Adrenal gland (tissue), 9 donors: ENCODE measurements at regions not wholly inside any gene's neighbourhood (a gene's known extent, or its start where the extent isn't known, plus 50 kb on each side); places are given as distances from the start of the nearest gene placed in this dataset.

Source experiments
- DNase-seq, 7 donors: peaks; one replicate each; pipeline ENCODE4 v3.0.0-alpha.2; 2019 to 2020
- H3K27ac ChIP-seq, 5 donors: fragments of 200-600 bp; sonication (generic) in 4 of 5; 1 replicate in 3 of 5; 2 replicates in 2 of 5; pipeline versions ENCODE4 v1.5.1 to v1.8.0; 2016 to 2020; ENCODE audit warnings: mild to moderate bottlenecking in 1 of 5
- H3K27me3 ChIP-seq: fragments of 200-600 bp; 2 replicates; pipeline ENCODE4 v1.8.0; 2021
- H3K36me3 ChIP-seq, 2 donors: fragments of 200-600 bp; replicated peaks in 1 of 2; 1 replicate in 1 of 2; 2 replicates in 1 of 2; pipeline versions ENCODE4 v1.5.1 to v1.8.0; 2018 to 2022
- H3K4me1 ChIP-seq, 2 donors: fragments of 200-600 bp; replicated peaks in 1 of 2; 1 replicate in 1 of 2; 2 replicates in 1 of 2; pipeline versions ENCODE4 v1.5.1 to v1.8.0; 2018 to 2021
- H3K4me3 ChIP-seq, 4 donors: fragments of 200-600 bp; sonication (generic) in 3 of 4; one replicate each; pipeline ENCODE4 v1.5.1; 2016 to 2018
- H3K9me3 ChIP-seq, 3 donors: fragments of 200-600 bp; sonication (generic) in 1 of 3; replicated peaks in 1 of 3; 1 replicate in 2 of 3; 2 replicates in 1 of 3; pipeline versions ENCODE4 v1.5.1 to v1.8.0; 2016 to 2021
- POLR2A ChIP-seq, 2 donors: fragments of 450-650 bp; IDR thresholded peaks; one replicate each; pipeline ENCODE4 v1.6.1; 2017; ENCODE audit warnings: antibody characterized with exemption in 2 of 2, mild to moderate bottlenecking in 2 of 2, moderate library complexity in 1 of 2
- WGBS, 4 donors: extraction: QIAGEN DNeasy Blood & Tissue Kit in 2 of 4; methylation state at CpG; one replicate each; pipeline versions ENCODE4 v1.1.5 to v1.1.7; 2013 to 2017; 5-methylcytosine and 5-hydroxymethylcytosine counted together
- intact Hi-C, 2 donors: fragments of 100-400 bp; cut with DNase I; formaldehyde crosslinking; loops; one replicate each; pipeline versions ENCODE4 v1.14.1 to v1.15.0; 2022 to 2023
- TF ChIP-seq, protein P1 (sequence below), 6 experiments: fragments of 450-650 bp in 4 of 6; fragments of 200-600 bp in 2 of 6; sonication (generic) in 1 of 6; IDR thresholded peaks; 1 replicate in 5 of 6; 2 replicates in 1 of 6; pipeline versions ENCODE4 v1.5.1 to v1.8.0; 2016 to 2021; ENCODE audit warnings: antibody characterized with exemption in 6 of 6, mild to moderate bottlenecking in 2 of 6, moderate library complexity in 1 of 6
- donor health status: healthy with polysubstance abuse.
- donor health status: Bipolar disorder and iron deficiency.
- donor health status: DM: yes; HTN: yes; CAD: no.
- donor health status: DM: no; HTN: no; CAD: no.
- donor health status: DM: no; HTN: no; CAD: no.

DNA sequence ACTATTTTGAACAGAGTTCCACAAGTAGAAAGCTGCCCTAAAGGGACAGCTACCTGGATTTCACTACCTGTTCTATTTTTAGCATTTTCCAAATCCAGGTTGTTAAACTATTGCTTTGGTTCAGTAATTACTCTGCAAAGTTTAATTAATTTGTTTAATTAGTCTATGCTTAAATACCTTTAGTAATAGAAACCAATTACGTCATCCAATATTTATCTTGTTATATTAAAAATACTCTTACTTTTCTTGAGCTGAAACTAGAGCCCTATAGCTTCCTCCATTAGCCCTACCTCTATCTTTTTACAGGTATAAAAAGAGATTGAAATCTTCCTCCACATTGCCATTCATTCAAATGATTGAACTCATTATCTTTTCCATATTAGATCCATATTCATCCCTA lies 514.6 kb downstream of the DSC3 start:
- no peak overlapping the region for H3K27ac ChIP-seq
- no peak overlapping the region for H3K4me3 ChIP-seq
- no peak for DNase-seq
- no peaks in the 10 kb centered on the region for H3K9me3 ChIP-seq
- intact Hi-C loops = loop anchor here in 1 of 2 donors (10.0 kb wide), 1 partner anchor 57 kb away; no protein-coding TSS in a partner anchor
- 81 to 93% (median 85%) methylated on average over 1 of the region's 1 CpG for WGBS, 4 donors
- H3K27me3 ChIP-seq = no peaks in the 10 kb centered on the region
- TF ChIP-seq, protein P1, sequence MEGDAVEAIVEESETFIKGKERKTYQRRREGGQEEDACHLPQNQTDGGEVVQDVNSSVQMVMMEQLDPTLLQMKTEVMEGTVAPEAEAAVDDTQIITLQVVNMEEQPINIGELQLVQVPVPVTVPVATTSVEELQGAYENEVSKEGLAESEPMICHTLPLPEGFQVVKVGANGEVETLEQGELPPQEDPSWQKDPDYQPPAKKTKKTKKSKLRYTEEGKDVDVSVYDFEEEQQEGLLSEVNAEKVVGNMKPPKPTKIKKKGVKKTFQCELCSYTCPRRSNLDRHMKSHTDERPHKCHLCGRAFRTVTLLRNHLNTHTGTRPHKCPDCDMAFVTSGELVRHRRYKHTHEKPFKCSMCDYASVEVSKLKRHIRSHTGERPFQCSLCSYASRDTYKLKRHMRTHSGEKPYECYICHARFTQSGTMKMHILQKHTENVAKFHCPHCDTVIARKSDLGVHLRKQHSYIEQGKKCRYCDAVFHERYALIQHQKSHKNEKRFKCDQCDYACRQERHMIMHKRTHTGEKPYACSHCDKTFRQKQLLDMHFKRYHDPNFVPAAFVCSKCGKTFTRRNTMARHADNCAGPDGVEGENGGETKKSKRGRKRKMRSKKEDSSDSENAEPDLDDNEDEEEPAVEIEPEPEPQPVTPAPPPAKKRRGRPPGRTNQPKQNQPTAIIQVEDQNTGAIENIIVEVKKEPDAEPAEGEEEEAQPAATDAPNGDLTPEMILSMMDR (IDR thresholded peaks at IDR 0.05) = no peak
- no peak for TF ChIP-seq POLR2A (IDR thresholded peaks at IDR 0.05)
- H3K4me1 ChIP-seq = no peaks in the 10 kb centered on the region
- no peaks in the 10 kb centered on the region for H3K36me3 ChIP-seq

DNA sequence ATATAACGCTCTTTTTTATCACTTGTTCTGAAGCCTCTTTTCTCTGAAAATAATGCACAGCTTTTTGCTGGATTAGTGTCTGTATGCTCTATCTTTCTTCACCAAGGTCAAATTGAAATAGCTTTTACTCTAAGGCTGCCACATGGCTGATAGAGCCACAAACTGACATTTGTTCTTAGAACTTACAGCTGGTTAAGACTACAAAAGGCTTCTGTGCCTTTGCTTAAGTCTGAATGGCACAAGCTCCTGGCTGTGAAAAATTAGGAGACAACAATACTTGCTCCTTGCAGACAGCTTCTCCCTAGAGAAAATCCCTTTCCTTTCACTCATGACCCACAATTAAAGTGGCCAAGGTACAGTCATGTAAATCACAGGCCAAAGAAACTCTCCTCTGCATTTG lies 515.3 kb downstream of the DSC3 start:
- 42 to 57% (median 47%) methylated on average over 1 of the region's 1 CpG for WGBS, 4 donors
- Histone ChIP-seq H3K4me3 (no peak overlapping the region), H3K27ac (no peak overlapping the region), H3K4me1 (no peaks in the 10 kb centered on the region), H3K36me3 (no peaks in the 10 kb centered on the region), H3K9me3 (no peaks in the 10 kb centered on the region), H3K27me3 (no peaks in the 10 kb centered on the region)
- intact Hi-C loops = loop anchor here in 1 of 2 donors (10.0 kb wide), 1 partner anchor 58 kb away; no protein-coding TSS in a partner anchor
- TF ChIP-seq, protein P1 (IDR thresholded peaks at IDR 0.05) = no peak
- no peak for TF ChIP-seq POLR2A (IDR thresholded peaks at IDR 0.05)
- no peak for DNase-seq

DNA sequence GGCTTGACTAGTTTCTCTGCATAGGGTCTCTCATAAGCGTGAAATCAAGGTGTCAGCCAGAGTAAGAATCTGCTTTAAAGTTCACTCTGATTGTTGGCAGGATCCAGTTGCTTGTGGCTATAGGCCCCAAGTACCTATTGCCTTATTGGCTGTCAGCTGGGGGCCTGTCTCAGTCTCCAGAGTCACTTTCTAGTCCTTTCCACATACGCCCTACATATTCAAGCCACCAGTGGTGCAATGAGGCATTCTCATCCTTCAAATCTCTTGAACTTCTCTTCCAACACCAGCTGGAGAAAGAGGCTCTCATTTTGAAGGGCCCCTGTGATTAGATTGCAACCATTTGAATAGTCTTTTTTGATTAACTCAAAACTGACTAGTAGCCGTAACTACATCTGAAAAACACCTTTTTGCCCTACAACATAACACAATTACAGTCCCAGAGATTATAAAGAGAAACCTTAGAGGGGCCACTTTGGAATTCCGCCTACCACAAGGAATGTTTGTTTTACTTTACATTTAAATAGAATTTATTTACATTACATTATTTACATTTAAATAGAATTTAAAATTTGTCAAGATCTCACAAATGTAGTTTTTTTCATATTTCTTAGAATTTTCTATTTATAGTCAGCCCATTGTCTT lies 520.1 kb downstream of the DSC3 start:
- H3K4me3 ChIP-seq = no peak overlapping the region
- 76 to 80% (median 77%) methylated on average over 4 of the region's 4 CpGs for WGBS, 4 donors
- H3K36me3 ChIP-seq = no peaks in the 10 kb centered on the region
- intact Hi-C loops = loop anchor here in 1 of 2 donors (10.0 kb wide), 1 partner anchor 62 kb away; no protein-coding TSS in a partner anchor
- H3K27me3 ChIP-seq = no peaks in the 10 kb centered on the region
- H3K4me1 ChIP-seq = no peaks in the 10 kb centered on the region
- TF ChIP-seq POLR2A (IDR thresholded peaks at IDR 0.05) = no peak
- TF ChIP-seq, protein P1 (IDR thresholded peaks at IDR 0.05) = no peak
- DNase-seq = no peak
- H3K9me3 ChIP-seq = no peaks in the 10 kb centered on the region
- H3K27ac ChIP-seq = no peak overlapping the region

DNA sequence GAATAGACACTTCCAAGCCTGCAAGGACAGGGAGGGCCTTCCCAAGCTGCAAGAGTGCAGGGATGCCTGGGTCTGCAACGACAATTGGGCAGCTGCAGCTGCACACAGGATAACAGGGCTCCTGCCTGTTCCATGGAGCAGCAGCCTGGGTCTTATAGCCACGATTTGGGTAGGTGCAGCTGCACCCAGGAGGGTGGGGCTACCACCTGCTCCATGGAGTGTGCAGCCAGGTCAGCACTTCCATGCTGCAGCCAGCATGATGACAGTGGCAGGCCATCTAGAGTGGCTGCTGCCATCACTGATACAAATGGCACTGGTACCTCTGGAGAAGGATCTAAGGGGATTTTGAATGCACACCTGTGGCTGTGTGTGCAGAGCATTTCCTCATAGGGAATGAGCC lies 528.5 kb downstream of the DSC3 start:
- Histone ChIP-seq H3K27ac (no peak overlapping the region), H3K36me3 (no peaks in the 10 kb centered on the region), H3K27me3 (no peaks in the 10 kb centered on the region), H3K4me3 (no peak overlapping the region), H3K9me3 (no peaks in the 10 kb centered on the region), H3K4me1 (no peaks in the 10 kb centered on the region)
- no peak for DNase-seq
- TF ChIP-seq, protein P1 (IDR thresholded peaks at IDR 0.05) = no peak
- TF ChIP-seq POLR2A (IDR thresholded peaks at IDR 0.05) = no peak
- intact Hi-C loops = no loop called here
- WGBS, 4 donors = 17 to 71% (median 43%) methylated on average over 1 to 2 of the region's 2 CpGs
